NB4 (cell line): ENCODE measurements at regions not wholly inside any gene's neighbourhood (a gene's known extent, or its start where the extent isn't known, plus 50 kb on each side); places are given as distances from the start of the nearest gene placed in this dataset.

Source experiments
- DNase-seq: peaks from one replicate; pipeline ENCODE4 v3.0.0; 2010; ENCODE audit warnings: low read depth
- H3K4me3 ChIP-seq: one replicate; pipeline ENCODE4 v1.5.1; 2011; ENCODE audit warnings: mild to moderate bottlenecking, low read depth, low read length, moderate library complexity
- MYC ChIP-seq: IDR thresholded peaks from 2 replicates; pipeline ENCODE4 v1.6.1; 2011; ENCODE audit warnings: low read depth, low read length
- POLR2A ChIP-seq: IDR thresholded peaks from 2 replicates; pipeline ENCODE4 v1.6.1; 2011; ENCODE audit warnings: mild to moderate bottlenecking; ENCODE audit not compliant: insufficient read length; ENCODE audit errors: extremely low read depth
- TF ChIP-seq, protein P1 (sequence below): IDR thresholded peaks from 2 replicates; pipeline ENCODE4 v1.6.1; 2011; ENCODE audit warnings: low read depth, low read length
- TF ChIP-seq, protein P2 (sequence below): IDR thresholded peaks from one replicate; pipeline ENCODE4 v1.5.1; 2012; ENCODE audit warnings: low read depth, low read length

DNA sequence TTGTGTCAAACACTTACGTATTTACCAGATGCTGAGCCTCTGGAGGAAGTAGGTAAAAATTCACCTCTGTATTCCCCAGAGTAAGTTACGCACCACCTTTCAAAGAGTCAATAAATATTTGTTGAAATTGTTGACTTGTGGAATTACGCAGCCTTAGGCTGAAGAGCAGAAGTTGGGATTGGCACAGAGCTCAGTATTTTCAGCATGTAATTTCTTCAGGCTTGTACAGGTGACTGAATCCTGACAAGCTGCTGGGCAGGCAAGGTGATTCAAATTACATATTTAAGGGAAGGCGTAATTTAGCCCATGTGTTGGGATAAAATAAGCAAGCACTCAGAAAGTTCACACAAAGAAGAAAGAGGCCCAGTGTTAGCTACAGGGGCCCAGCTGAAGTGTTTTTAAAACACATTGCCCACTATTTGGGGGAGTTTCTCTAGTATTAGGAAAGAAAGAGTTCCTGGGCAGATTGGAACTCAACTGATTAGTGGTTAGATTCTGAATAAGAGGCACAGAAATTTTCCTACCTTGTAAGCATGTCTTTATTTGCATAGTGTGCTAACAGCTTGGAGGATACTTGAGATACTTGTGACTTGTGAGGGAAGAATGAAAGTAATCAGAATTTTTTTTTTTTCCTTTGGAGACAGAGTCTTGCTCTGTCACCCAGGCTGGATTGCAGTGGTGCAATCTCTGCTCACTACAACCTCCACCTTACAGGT lies 165.3 kb upstream of the FBXL7 start:
- H3K4me3 ChIP-seq, result no peak overlapping the region
- DNase-seq, result no peak
- TF ChIP-seq, protein P1, sequence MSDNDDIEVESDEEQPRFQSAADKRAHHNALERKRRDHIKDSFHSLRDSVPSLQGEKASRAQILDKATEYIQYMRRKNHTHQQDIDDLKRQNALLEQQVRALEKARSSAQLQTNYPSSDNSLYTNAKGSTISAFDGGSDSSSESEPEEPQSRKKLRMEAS, result no peak
- TF ChIP-seq MYC (no peak), POLR2A (no peak)
- TF ChIP-seq, protein P2, sequence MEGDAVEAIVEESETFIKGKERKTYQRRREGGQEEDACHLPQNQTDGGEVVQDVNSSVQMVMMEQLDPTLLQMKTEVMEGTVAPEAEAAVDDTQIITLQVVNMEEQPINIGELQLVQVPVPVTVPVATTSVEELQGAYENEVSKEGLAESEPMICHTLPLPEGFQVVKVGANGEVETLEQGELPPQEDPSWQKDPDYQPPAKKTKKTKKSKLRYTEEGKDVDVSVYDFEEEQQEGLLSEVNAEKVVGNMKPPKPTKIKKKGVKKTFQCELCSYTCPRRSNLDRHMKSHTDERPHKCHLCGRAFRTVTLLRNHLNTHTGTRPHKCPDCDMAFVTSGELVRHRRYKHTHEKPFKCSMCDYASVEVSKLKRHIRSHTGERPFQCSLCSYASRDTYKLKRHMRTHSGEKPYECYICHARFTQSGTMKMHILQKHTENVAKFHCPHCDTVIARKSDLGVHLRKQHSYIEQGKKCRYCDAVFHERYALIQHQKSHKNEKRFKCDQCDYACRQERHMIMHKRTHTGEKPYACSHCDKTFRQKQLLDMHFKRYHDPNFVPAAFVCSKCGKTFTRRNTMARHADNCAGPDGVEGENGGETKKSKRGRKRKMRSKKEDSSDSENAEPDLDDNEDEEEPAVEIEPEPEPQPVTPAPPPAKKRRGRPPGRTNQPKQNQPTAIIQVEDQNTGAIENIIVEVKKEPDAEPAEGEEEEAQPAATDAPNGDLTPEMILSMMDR, result no peak

DNA sequence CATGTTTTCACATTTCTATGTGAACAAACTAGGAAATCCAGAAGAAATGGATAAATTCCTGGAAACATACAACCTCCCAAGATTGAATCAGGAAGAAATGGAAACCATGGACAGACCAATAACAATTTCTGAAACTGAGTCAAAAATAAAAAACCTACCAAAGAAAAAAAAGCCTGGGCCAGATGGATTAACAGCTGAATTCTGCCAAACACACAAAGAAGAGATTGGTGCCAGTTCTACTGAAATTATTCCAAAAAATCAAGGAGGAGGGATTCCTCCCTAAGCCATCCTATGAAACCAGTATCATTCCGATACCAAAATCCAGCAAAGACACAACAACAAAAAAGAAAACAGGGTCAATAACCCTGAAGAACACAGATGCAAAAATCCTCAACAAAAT lies 166.9 kb upstream of the FBXL7 start:
- TF ChIP-seq POLR2A (no peak), MYC (no peak)
- TF ChIP-seq, protein P2, result no peak
- TF ChIP-seq, protein P1, result no peak
- no peak overlapping the region for H3K4me3 ChIP-seq
- DNase-seq, result no peak

DNA sequence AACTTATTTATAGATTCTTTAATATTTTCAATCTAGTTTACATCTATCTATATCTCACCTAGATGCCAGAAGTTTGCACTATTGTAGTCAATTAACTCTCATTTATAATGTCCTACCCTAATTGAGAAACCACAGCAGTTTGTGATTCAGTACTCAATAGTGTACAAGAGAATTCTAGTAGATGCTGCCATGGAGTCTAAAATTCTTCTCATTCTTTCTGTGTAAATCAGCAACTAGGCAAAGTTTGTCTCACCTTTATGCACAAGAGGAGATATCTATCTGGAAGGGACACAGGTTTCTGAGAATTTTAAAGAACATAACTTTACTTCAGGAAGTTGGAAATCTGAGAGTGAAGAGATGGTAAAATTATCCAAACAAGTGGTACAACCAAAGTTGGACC lies 173.0 kb upstream of the FBXL7 start:
- H3K4me3 ChIP-seq, result no peak overlapping the region
- TF ChIP-seq, protein P2, result no peak
- TF ChIP-seq, protein P1, result no peak
- TF ChIP-seq POLR2A (no peak), MYC (no peak)
- no peak for DNase-seq

GRCh38 chr5:15326471-15326870 lies 173.5 kb upstream of the FBXL7 start:
- no peak for DNase-seq
- TF ChIP-seq, protein P2, result no peak
- TF ChIP-seq, protein P1, result no peak
- TF ChIP-seq MYC, result no peak
- no peak for TF ChIP-seq POLR2A

DNA sequence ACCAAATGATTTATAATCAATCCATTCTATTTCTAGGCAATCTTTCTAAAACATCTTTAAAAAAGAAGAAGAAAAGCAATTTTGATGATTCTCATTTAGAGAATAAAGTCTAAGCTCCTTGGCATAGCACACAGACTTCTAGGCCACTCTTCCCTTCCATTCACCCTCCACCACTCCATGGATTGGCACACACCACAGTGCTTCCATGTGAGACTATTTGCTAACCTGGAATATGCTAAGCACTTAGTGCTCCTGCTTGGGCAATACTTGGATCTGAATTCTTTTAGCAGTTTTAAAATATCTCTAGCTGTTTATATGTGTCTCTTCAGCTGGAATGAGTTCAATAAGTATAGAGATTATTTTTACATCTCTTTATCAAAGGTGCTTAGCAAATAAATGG lies 177.6 kb upstream of the FBXL7 start:
- H3K4me3 ChIP-seq, result no peak overlapping the region
- no peak for TF ChIP-seq POLR2A
- DNase-seq, result no peak

More at GRCh38 chr5:15326471-15326870, 173.5 kb upstream of the FBXL7 start:
- no peak overlapping the region for H3K4me3 ChIP-seq

GRCh38 chr5:15321776-15322175 lies 178.2 kb upstream of the FBXL7 start:
- TF ChIP-seq, protein P1, result no peak
- no peak for TF ChIP-seq POLR2A
- TF ChIP-seq, protein P2, result no peak
- TF ChIP-seq MYC, result no peak
- no peak overlapping the region for H3K4me3 ChIP-seq
- DNase-seq, result no peak
